K562 (cell line): ENCODE measurements at regions not wholly inside any gene's neighbourhood (a gene's known extent, or its start where the extent isn't known, plus 50 kb on each side); places are given as distances from the start of the nearest gene placed in this dataset.

Source experiments
- ATAC-seq: fragments of 200-7000 bp; cut with Tn5 transposase; 3 replicates; pipeline ENCODE4 v1.9.1; 2020; ENCODE audit warnings: moderate library complexity
- BruUV-seq: library from RNA; stranded (reverse); fragments of 400-500 nt; replicated peaks from 2 replicates; lab custom pipeline; 2021; lab: Mats Ljungman, UMichigan
- CTCF ChIA-PET: fragments of 300-600 bp; formaldehyde crosslinking; extraction: SDS; loops from one replicate; lab custom pipeline; 2021; ENCODE audit warnings: low intra/inter-chr PET ratio; lab: Yijun Ruan, JAX
- POLR2A ChIA-PET: fragments of 300-600, 350-650 bp; sonication (Branson Sonifier 250); formaldehyde crosslinking; extraction: SDS; loops from one replicate; lab custom pipeline; 2021; ENCODE audit warnings: antibody characterized with exemption, inconsistent platforms; lab: Yijun Ruan, JAX
- DNase-seq, 4 experiments: peaks; one replicate each; pipeline versions ENCODE4 v3.0.0 to v3.0.0-alpha.2; 2011 to 2018; ENCODE audit warnings: low spot score in 3 of 4, mixed read lengths in 3 of 4; ENCODE audit errors: extremely low read depth in 1 of 4
- FAIRE-seq: peaks from 2 replicates; lab custom pipeline; 2011; peaks lifted over from hg19 to GRCh38; lab: Jason Lieb, UNC
- H2AFZ ChIP-seq: 2 replicates; pipeline ENCODE4 v1.6.0; 2011; ENCODE audit warnings: low read depth, low read length, control low read depth, inconsistent platforms
- H3K27ac ChIP-seq: fragments of 200-600 bp; 3 replicates; pipeline ENCODE4 v1.8.0; 2011; ENCODE audit warnings: low read depth, mild to moderate bottlenecking, control low read depth, inconsistent platforms, low read length, moderate library complexity, mixed read lengths; ENCODE audit errors: extremely low read depth
- H3K27me3 ChIP-seq, 2 experiments: fragments of 300-600 bp in 1 of 2; 2 replicates in 1 of 2; 3 replicates in 1 of 2; pipeline versions ENCODE4 v1.6.0 to v1.8.0; 2011; ENCODE audit warnings: inconsistent platforms in 2 of 2, low read length in 2 of 2, mild to moderate bottlenecking in 1 of 2, mixed read lengths in 1 of 2, moderate library complexity in 1 of 2; ENCODE audit not compliant: control insufficient read depth in 2 of 2, insufficient read depth in 2 of 2
- H3K36me3 ChIP-seq: fragments of 300-600 bp; 3 replicates; pipeline ENCODE4 v1.8.0; 2011; ENCODE audit warnings: mild to moderate bottlenecking, low read length, inconsistent platforms; ENCODE audit not compliant: control insufficient read depth, insufficient read depth
- H3K4me1 ChIP-seq, 2 experiments: fragments of 200-600 bp in 1 of 2; replicated peaks in 1 of 2; 2 replicates in 1 of 2; 3 replicates in 1 of 2; pipeline versions ENCODE4 v1.5.1 to v1.8.0; 2011; ENCODE audit warnings: inconsistent platforms in 2 of 2, low read length in 2 of 2, mild to moderate bottlenecking in 1 of 2, mixed read lengths in 1 of 2, moderate library complexity in 1 of 2; ENCODE audit not compliant: control insufficient read depth in 2 of 2, insufficient read depth in 2 of 2
- H3K4me2 ChIP-seq: 2 replicates; pipeline ENCODE4 v1.6.1; 2011; ENCODE audit warnings: low read length, control low read depth, inconsistent platforms, mixed read lengths; ENCODE audit not compliant: insufficient read depth
- H3K4me3 ChIP-seq: fragments of 200-600 bp; sonication (generic), shearing (Covaris generic); 2 replicates; pipeline ENCODE4 v1.5.1; 2016; ENCODE audit warnings: control low read depth, inconsistent platforms
- H3K79me2 ChIP-seq: fragments of 200-600 bp; 3 replicates; pipeline ENCODE4 v1.8.0; 2011; ENCODE audit warnings: low read length, inconsistent platforms; ENCODE audit not compliant: control insufficient read depth, insufficient read depth
- H3K9ac ChIP-seq, 2 experiments: 2 replicates each; pipeline versions ENCODE4 v1.6.0 to v1.6.1; 2011; ENCODE audit warnings: low read depth in 2 of 2, low read length in 2 of 2, control low read depth in 1 of 2, inconsistent platforms in 1 of 2, mild to moderate bottlenecking in 1 of 2, mixed read lengths in 1 of 2; ENCODE audit not compliant: insufficient read depth in 1 of 2
- H3K9me1 ChIP-seq: one replicate; pipeline ENCODE4 v1.6.0; 2011; ENCODE audit warnings: inconsistent platforms, mild to moderate bottlenecking, low read length, moderate library complexity; ENCODE audit not compliant: control insufficient read depth, insufficient read depth
- H3K9me3 ChIP-seq: replicated peaks from 2 replicates; pipeline ENCODE4 v1.5.1; 2011; ENCODE audit warnings: low read depth, low read length, inconsistent platforms; ENCODE audit not compliant: control insufficient read depth, insufficient read depth
- H4K20me1 ChIP-seq: replicated peaks from 2 replicates; pipeline ENCODE4 v1.6.1; 2011; ENCODE audit warnings: low read length, inconsistent platforms, mixed read lengths; ENCODE audit not compliant: control insufficient read depth, insufficient read depth
- ATF2 ChIP-seq: sonication (generic); formaldehyde crosslinking; IDR thresholded peaks from 2 replicates; pipeline ENCODE4 v1.8.1; 2022; ENCODE audit warnings: missing genetic modification reagents
- CEBPG ChIP-seq, 3 experiments: fragments of 200-800 bp in 1 of 3; sonication (Bioruptor generic) in 1 of 3; sonication (generic) in 1 of 3; formaldehyde crosslinking in 1 of 3; IDR thresholded peaks in 2 of 3; conservative IDR thresholded peaks in 1 of 3; 2 replicates each; pipeline versions ENCODE4 v1.6.1 to v1.8.0; 2016 to 2022; ENCODE audit warnings: missing compliant biosample characterization in 2 of 3, missing genetic modification characterization in 2 of 3, mild to moderate bottlenecking in 1 of 3, missing genetic modification reagents in 1 of 3
- DMBX1 ChIP-seq: fragments of 250-450 bp; sonication (Bioruptor Pico); IDR thresholded peaks from 2 replicates; pipeline ENCODE4 v1.8.0; 2022; ENCODE audit warnings: inconsistent platforms, mild to moderate bottlenecking, moderate library complexity, borderline replicate concordance
- ID3 ChIP-seq, 2 experiments: fragments of 250-450 bp in 1 of 2; fragments of 450-650 bp in 1 of 2; sonication (Bioruptor Pico) in 1 of 2; IDR thresholded peaks; 2 replicates each; pipeline versions ENCODE4 v1.6.1 to v1.8.0; 2016 to 2021; ENCODE audit warnings: mild to moderate bottlenecking in 2 of 2, moderate library complexity in 2 of 2, missing compliant biosample characterization in 1 of 2, missing genetic modification characterization in 1 of 2
- POLR2B ChIP-seq: fragments of 450-650 bp; IDR thresholded peaks from 2 replicates; pipeline ENCODE4 v1.6.1; 2018; ENCODE audit warnings: low read depth; ENCODE audit not compliant: partially characterized antibody
- RNF219 ChIP-seq: fragments of 250-450 bp; sonication (Bioruptor Pico); IDR thresholded peaks from 2 replicates; pipeline ENCODE4 v1.5.0; 2022; ENCODE audit warnings: mild to moderate bottlenecking
- SIN3A ChIP-seq, 2 experiments: fragments of 150-350 bp in 1 of 2; IDR thresholded peaks; 2 replicates each; pipeline ENCODE4 v1.6.1; 2011 to 2016; ENCODE audit warnings: borderline replicate concordance in 2 of 2, low read depth in 2 of 2, low read length in 2 of 2, mild to moderate bottlenecking in 2 of 2, moderate library complexity in 2 of 2; ENCODE audit not compliant: control insufficient read depth in 1 of 2
- SPI1 ChIP-seq: IDR thresholded peaks from 2 replicates; pipeline ENCODE4 v1.6.1; 2011; ENCODE audit warnings: low read depth, low read length, control low read depth, borderline replicate concordance
- TFAM ChIP-seq: fragments of 250-450 bp; sonication (Bioruptor Pico); conservative IDR thresholded peaks from 2 replicates; pipeline ENCODE4 v1.5.0; 2021; ENCODE audit warnings: mild to moderate bottlenecking, moderate library complexity
- USF1 ChIP-seq: sonication (generic); formaldehyde crosslinking; IDR thresholded peaks from 2 replicates; pipeline ENCODE4 v1.9.0; 2022; ENCODE audit warnings: mild to moderate bottlenecking, missing genetic modification reagents
- ZNF165 ChIP-seq: fragments of 250-450 bp; sonication (Bioruptor Pico); IDR thresholded peaks from 2 replicates; pipeline ENCODE4 v1.4.0; 2020; ENCODE audit warnings: borderline replicate concordance
- ZNF274 ChIP-seq: IDR thresholded peaks from 2 replicates; pipeline ENCODE4 v1.6.1; 2011; ENCODE audit warnings: low read depth, mild to moderate bottlenecking, low read length, moderate library complexity, borderline replicate concordance
- ZNF644 ChIP-seq: fragments of 200-800 bp; sonication (Bioruptor generic); IDR thresholded peaks from 2 replicates; pipeline ENCODE4 v1.6.1; 2016; ENCODE audit warnings: low read depth, missing genetic modification characterization, missing compliant biosample characterization
- WGBS: fragments of 100-300 bp; shearing (Covaris generic); methylation state at CpG from one replicate; pipeline ENCODE4 v1.1.6; 2016; ENCODE audit warnings: low coverage, mixed read lengths; ENCODE audit not compliant: insufficient coverage; ENCODE audit errors: missing lambda C conversion rate; 5-methylcytosine and 5-hydroxymethylcytosine counted together
- in situ Hi-C: fragments of 300-500 bp; cut with MboI; formaldehyde crosslinking; loops from 4 replicates; pipeline ENCODE4 v1.15.0; 2018; ENCODE audit warnings: inconsistent platforms, mixed read lengths
- intact Hi-C: fragments of 100-400 bp; cut with micrococcal nuclease; formaldehyde crosslinking; loops from 2 replicates; pipeline ENCODE4 v1.14.2; 2022

- peak; percentile 71 for TF ChIP-seq USF1
- TF ChIP-seq SIN3A (IDR thresholded peaks at IDR 0.05; ENCODE audit: borderline replicate concordance in 2 of 2, control insufficient read depth in 1 of 2, low read depth in 2 of 2, low read length in 2 of 2): no peak
- no peak for TF ChIP-seq ZNF165
- no peak for TF ChIP-seq ZNF274
- TF ChIP-seq POLR2B: no peak
- no peak for TF ChIP-seq DMBX1
- peak; percentile 96 for TF ChIP-seq SPI1
- no peak for TF ChIP-seq ID3 (CRISPR knock-in tag; IDR thresholded peaks at IDR 0.05)
- no peak for TF ChIP-seq ID3 (tag; IDR thresholded peaks at IDR 0.05)
Observed at GRCh38 chr4:81635739-81636138, 164.0 kb upstream of the RASGEF1B start (continued).

GRCh38 chr4:81634766-81635549 is 163.3 kb upstream of the RASGEF1B start:
- H3K4me1 ChIP-seq: no peaks in the 10 kb centered on the region
- ATAC-seq: no peak
- no peaks in the 10 kb centered on the region for H3K36me3 ChIP-seq
- no peak overlapping the region for H3K4me3 ChIP-seq
- ChIA-PET CTCF (no interaction called here), POLR2A (no interaction called here)
- no peak overlapping the region for H3K9ac ChIP-seq
- in situ Hi-C loops (no loop called here), intact Hi-C loops (no loop called here)
- no peaks in the 10 kb centered on the region for H3K79me2 ChIP-seq
- no peaks in the 10 kb centered on the region for H3K9me1 ChIP-seq
- BruUV-seq: no TSS peak
- no peaks in the 10 kb centered on the region for H4K20me1 ChIP-seq
- H3K9me3 ChIP-seq: no peaks in the 10 kb centered on the region
- TF ChIP-seq ZNF644 (no peak), CEBPG (CRISPR knock-in tag; IDR thresholded peaks at IDR 0.05) (no peak), CEBPG (tag; conservative IDR thresholded peaks at IDR 0.05 in 1 of 2, IDR thresholded peaks at IDR 0.05 in 1 of 2) (peak in 1 of 2 experiments; percentile 38; a peak in 1 of 4 replicates), ATF2 (no peak), TFAM (CRISPR knock-in tag) (no peak), RNF219 (CRISPR knock-in tag) (no peak)
- H2AFZ ChIP-seq: no peak overlapping the region
- H3K27ac ChIP-seq: no peak overlapping the region
- WGBS: 14% methylated on average over 1 of the region's 1 CpG
- H3K4me2 ChIP-seq: no peak overlapping the region
- no peak for FAIRE-seq
- DNase-seq: no peak
- H3K27me3 ChIP-seq: no peaks in the 10 kb centered on the region; a peak in 1 of 5 replicates
